ENCODE measurements at regions not wholly inside any gene's neighbourhood (a gene's known extent, or its start where the extent isn't known, plus 50 kb on each side); places are given as distances from the start of the nearest gene placed in this dataset.

GRCh38 chr16:52652033-52652432 is 105.1 kb upstream of the TOX3 start:
- Mint-ChIP-seq H3K9me3 (ENCODE audit: low read depth) (no peaks in the 10 kb centered on the region), H3K36me3 (ENCODE audit: low read depth) (no peaks in the 10 kb centered on the region), H3K4me3 (ENCODE audit: unreplicated experiment) (no peak overlapping the region), H3K4me1 (ENCODE audit: low read depth) (no peaks in the 10 kb centered on the region), H3K27me3 (ENCODE audit: low read depth) (peaks cover 3% of the 10 kb centered on the region), H3K27ac (ENCODE audit: unreplicated experiment) (no peak overlapping the region)
- no peak for TF ChIP-seq CTCF (IDR thresholded peaks at IDR 0.05)
- DNase-seq (ENCODE audit: low spot score): no peak

GRCh38 chr16:52650789-52651188 is 103.8 kb upstream of the TOX3 start:
- Mint-ChIP-seq H3K4me1 (ENCODE audit: low read depth) (no peaks in the 10 kb centered on the region), H3K9me3 (ENCODE audit: low read depth) (no peaks in the 10 kb centered on the region), H3K36me3 (ENCODE audit: low read depth) (no peaks in the 10 kb centered on the region)

GRCh38 chr16:52650318-52650717 is 103.4 kb upstream of the TOX3 start:
- Mint-ChIP-seq H3K27me3 (ENCODE audit: low read depth) (no peaks in the 10 kb centered on the region), H3K27ac (ENCODE audit: unreplicated experiment) (no peak overlapping the region), H3K9me3 (ENCODE audit: low read depth) (no peaks in the 10 kb centered on the region), H3K4me1 (ENCODE audit: low read depth) (no peaks in the 10 kb centered on the region), H3K36me3 (ENCODE audit: low read depth) (no peaks in the 10 kb centered on the region), H3K4me3 (ENCODE audit: unreplicated experiment) (no peak overlapping the region)
- no peak for DNase-seq (ENCODE audit: low spot score)
- no peak for TF ChIP-seq CTCF (IDR thresholded peaks at IDR 0.05)

More at GRCh38 chr16:52650789-52651188, 103.8 kb upstream of the TOX3 start:
- Mint-ChIP-seq H3K27me3 (ENCODE audit: low read depth) (no peaks in the 10 kb centered on the region), H3K27ac (ENCODE audit: unreplicated experiment) (no peak overlapping the region), H3K4me3 (ENCODE audit: unreplicated experiment) (no peak overlapping the region)
- no peak for DNase-seq (ENCODE audit: low spot score)
- no peak for TF ChIP-seq CTCF (IDR thresholded peaks at IDR 0.05)

- no peak overlapping the region for H3K4me3 Mint-ChIP-seq (ENCODE audit: unreplicated experiment)
- H3K27ac Mint-ChIP-seq (ENCODE audit: unreplicated experiment): no peak overlapping the region
- H3K4me1 Mint-ChIP-seq (ENCODE audit: low read depth): no peaks in the 10 kb centered on the region
- no peak for TF ChIP-seq CTCF (IDR thresholded peaks at IDR 0.05)
- DNase-seq (ENCODE audit: low spot score): no peak
- no peaks in the 10 kb centered on the region for H3K27me3 Mint-ChIP-seq (ENCODE audit: low read depth)
- H3K36me3 Mint-ChIP-seq (ENCODE audit: low read depth): no peaks in the 10 kb centered on the region
- H3K9me3 Mint-ChIP-seq (ENCODE audit: low read depth): no peaks in the 10 kb centered on the region
Measured at GRCh38 chr16:52649870-52650269, 102.9 kb upstream of the TOX3 start.

GRCh38 chr16:52647588-52647987 is 100.6 kb upstream of the TOX3 start:
- Mint-ChIP-seq H3K9me3 (ENCODE audit: low read depth) (no peaks in the 10 kb centered on the region), H3K4me1 (ENCODE audit: low read depth) (no peaks in the 10 kb centered on the region), H3K36me3 (ENCODE audit: low read depth) (no peaks in the 10 kb centered on the region), H3K4me3 (ENCODE audit: unreplicated experiment) (no peak overlapping the region), H3K27ac (ENCODE audit: unreplicated experiment) (no peak overlapping the region), H3K27me3 (ENCODE audit: low read depth) (no peaks in the 10 kb centered on the region)
- no peak for DNase-seq (ENCODE audit: low spot score)
- TF ChIP-seq CTCF (IDR thresholded peaks at IDR 0.05): no peak

All from chondrocyte (in vitro differentiated cells).